H1 (cell line): ENCODE measurements at regions not wholly inside any gene's neighbourhood (a gene's known extent, or its start where the extent isn't known, plus 50 kb on each side); places are given as distances from the start of the nearest gene placed in this dataset.

Source experiments
- CTCF ChIA-PET: fragments of 300-600 bp; sonication (Branson Sonifier 250); formaldehyde crosslinking; loops from one replicate; lab custom pipeline; 2021; ENCODE audit not compliant: partially characterized antibody; lab: Charles Lee
- POLR2A ChIA-PET: fragments of 300-600 bp; sonication (Branson Sonifier 250); formaldehyde crosslinking; loops from one replicate; lab custom pipeline; 2021; ENCODE audit warnings: inconsistent platforms; ENCODE audit not compliant: partially characterized antibody; lab: Charles Lee
- DNase-seq, 2 experiments: peaks; one replicate each; pipeline versions ENCODE4 v3.0.0 to v3.0.0-alpha.2; 2010 to 2022; ENCODE audit warnings: low spot score in 2 of 2, low read depth in 1 of 2, mixed read lengths in 1 of 2
- FAIRE-seq: peaks from 2 replicates; lab custom pipeline; 2011; peaks lifted over from hg19 to GRCh38; lab: Jason Lieb, UNC
- H2AFZ ChIP-seq: 2 replicates; pipeline ENCODE4 v1.8.1; 2012; ENCODE audit warnings: low read length, inconsistent platforms
- H2AK5ac ChIP-seq: 2 replicates; pipeline ENCODE4 v1.6.1; 2013; ENCODE audit warnings: low read depth, low read length
- H2BK120ac ChIP-seq: replicated peaks from 2 replicates; pipeline ENCODE3; 2013; ENCODE audit warnings: low read depth, low read length, inconsistent platforms
- H2BK12ac ChIP-seq: 2 replicates; pipeline ENCODE4 v1.6.1; 2013; ENCODE audit warnings: low read depth, low read length
- H2BK15ac ChIP-seq: 2 replicates; pipeline ENCODE4 v1.6.1; 2013; ENCODE audit warnings: low read length
- H2BK20ac ChIP-seq: 2 replicates; pipeline ENCODE4 v1.6.1; 2013; ENCODE audit warnings: low read length
- H2BK5ac ChIP-seq: 2 replicates; pipeline ENCODE4 v1.6.1; 2013; ENCODE audit warnings: low read depth, low read length
- H3K14ac ChIP-seq: 2 replicates; pipeline ENCODE4 v1.6.1; 2013; ENCODE audit warnings: inconsistent platforms; ENCODE audit not compliant: insufficient read length
- H3K18ac ChIP-seq: 2 replicates; pipeline ENCODE4 v1.6.1; 2013; ENCODE audit warnings: low read length; ENCODE audit errors: extremely low read depth
- H3K23ac ChIP-seq: 2 replicates; pipeline ENCODE4 v1.6.1; 2013; ENCODE audit warnings: inconsistent platforms; ENCODE audit not compliant: insufficient read length
- H3K23me2 ChIP-seq: 2 replicates; pipeline ENCODE4 v1.6.1; 2013; ENCODE audit warnings: low read depth, low read length
- H3K27ac ChIP-seq: 2 replicates; pipeline ENCODE4 v1.6.1; 2011; ENCODE audit warnings: low read depth, low read length, inconsistent platforms
- H3K27me3 ChIP-seq, 4 experiments: replicated peaks in 1 of 4; 1 replicate in 1 of 4; 2 replicates in 3 of 4; pipeline versions ENCODE4 v1.6.1 to v1.8.1; 2011 to 2013; ENCODE audit warnings: low read length in 3 of 4, mild to moderate bottlenecking in 3 of 4, inconsistent platforms in 2 of 4, mixed read lengths in 2 of 4, moderate library complexity in 1 of 4; ENCODE audit not compliant: control insufficient read depth in 3 of 4, insufficient read depth in 3 of 4; ENCODE audit errors: extremely low read depth in 1 of 4
- H3K36me3 ChIP-seq, 4 experiments: 2 replicates each; pipeline versions ENCODE4 v1.6.1 to v1.8.1; 2011 to 2013; ENCODE audit warnings: mild to moderate bottlenecking in 4 of 4, low read length in 3 of 4, moderate library complexity in 2 of 4, control low read depth in 1 of 4, inconsistent platforms in 1 of 4; ENCODE audit not compliant: insufficient read depth in 4 of 4, control insufficient read depth in 2 of 4
- H3K4ac ChIP-seq: replicated peaks from 2 replicates; pipeline ENCODE3; 2013; ENCODE audit warnings: low read length, low read depth, mixed read lengths, inconsistent platforms; ENCODE audit not compliant: insufficient read length
- H3K4me1 ChIP-seq, 4 experiments: replicated peaks in 1 of 4; 1 replicate in 1 of 4; 2 replicates in 3 of 4; pipeline versions ENCODE4 v1.6.1 to v1.8.1; 2011 to 2013; ENCODE audit warnings: low read length in 3 of 4, inconsistent platforms in 2 of 4, mixed read lengths in 1 of 4; ENCODE audit not compliant: insufficient read depth in 4 of 4, control insufficient read depth in 3 of 4
- H3K4me2 ChIP-seq, 2 experiments: 2 replicates each; pipeline versions ENCODE4 v1.6.1 to v1.8.1; 2011 to 2013; ENCODE audit warnings: low read depth in 2 of 2, low read length in 2 of 2, control low read depth in 1 of 2, inconsistent platforms in 1 of 2, mild to moderate bottlenecking in 1 of 2; ENCODE audit not compliant: insufficient read depth in 1 of 2
- H3K4me3 ChIP-seq, 4 experiments: fragments of 200-600, 300-600 bp in 1 of 4; sonication (generic), shearing (Covaris generic), sonication (Bioruptor Twin) in 1 of 4; 2 replicates each; pipeline versions ENCODE4 v1.5.1 to v1.8.1; 2011 to 2016; ENCODE audit warnings: low read length in 4 of 4, low read depth in 3 of 4, control low read depth in 2 of 4, inconsistent platforms in 2 of 4, mild to moderate bottlenecking in 2 of 4, mixed read lengths in 1 of 4, moderate library complexity in 1 of 4; ENCODE audit not compliant: insufficient read depth in 2 of 4; ENCODE audit errors: extremely low read depth in 1 of 4
- H3K56ac ChIP-seq: replicated peaks from 2 replicates; pipeline ENCODE3; 2013; ENCODE audit warnings: low read depth, mild to moderate bottlenecking, mixed read lengths, low read length, inconsistent platforms; ENCODE audit not compliant: insufficient read length
- H3K79me1 ChIP-seq: 2 replicates; pipeline ENCODE4 v1.6.1; 2013; ENCODE audit warnings: low read depth, low read length, control low read depth
- H3K79me2 ChIP-seq, 2 experiments: 2 replicates each; pipeline versions ENCODE4 v1.6.1 to v1.8.1; 2012 to 2013; ENCODE audit warnings: low read length in 2 of 2, mild to moderate bottlenecking in 2 of 2, inconsistent platforms in 1 of 2; ENCODE audit not compliant: insufficient read depth in 2 of 2, control insufficient read depth in 1 of 2
- H3K9ac ChIP-seq, 4 experiments: replicated peaks in 1 of 4; 1 replicate in 1 of 4; 2 replicates in 3 of 4; pipeline versions ENCODE4 v1.6.1 to v1.8.1; 2011 to 2013; ENCODE audit warnings: low read depth in 3 of 4, low read length in 3 of 4, control low read depth in 2 of 4, mild to moderate bottlenecking in 2 of 4, moderate library complexity in 2 of 4, inconsistent platforms in 1 of 4; ENCODE audit errors: extremely low read depth in 1 of 4
- H3K9me3 ChIP-seq, 2 experiments: 2 replicates each; pipeline versions ENCODE4 v1.6.1 to v1.8.1; 2012 to 2013; ENCODE audit warnings: mild to moderate bottlenecking in 2 of 2, moderate library complexity in 2 of 2, control low read depth in 1 of 2, inconsistent platforms in 1 of 2, low read depth in 1 of 2, low read length in 1 of 2, mixed read lengths in 1 of 2; ENCODE audit not compliant: insufficient read depth in 2 of 2
- H4K20me1 ChIP-seq, 2 experiments: replicated peaks in 1 of 2; 2 replicates each; pipeline versions ENCODE3 to v1.8.1; 2011 to 2013; ENCODE audit warnings: inconsistent platforms in 2 of 2, low read length in 2 of 2, mild to moderate bottlenecking in 1 of 2; ENCODE audit not compliant: insufficient read depth in 2 of 2, control insufficient read depth in 1 of 2
- H4K5ac ChIP-seq: 2 replicates; pipeline ENCODE4 v1.6.1; 2013; ENCODE audit warnings: low read length, low read depth, mixed read lengths, inconsistent platforms; ENCODE audit not compliant: insufficient read length
- H4K8ac ChIP-seq: 2 replicates; pipeline ENCODE4 v1.8.0; 2013; ENCODE audit warnings: mild to moderate bottlenecking, moderate library complexity, low read length, inconsistent platforms; ENCODE audit not compliant: insufficient read depth; ENCODE audit errors: extremely low read depth
- H4K91ac ChIP-seq: replicated peaks from 2 replicates; pipeline ENCODE3; 2013; ENCODE audit warnings: low read length, mixed read lengths, inconsistent platforms; ENCODE audit not compliant: insufficient read length
- CBX5 ChIP-seq: fragments of 300-800, 300-1000 bp; sonication (generic); IDR thresholded peaks from 2 replicates; pipeline ENCODE4 v1.7.1; 2016; ENCODE audit warnings: antibody characterized with exemption, low read length, low read depth
- JUND ChIP-seq: IDR thresholded peaks from 2 replicates; pipeline ENCODE4 v1.6.1; 2011; ENCODE audit warnings: mild to moderate bottlenecking, improper control_type of control experiment, low read length
- WGBS, 2 experiments: shearing (Covaris generic) in 1 of 2; methylation state at CpG; one replicate each; pipeline versions ENCODE4 v1.1.6 to v1.1.7; 2013 to 2015; ENCODE audit warnings: low lambda C conversion rate in 2 of 2, mixed read lengths in 2 of 2, inconsistent platforms in 1 of 2, low coverage in 1 of 2, missing lambda C conversion rate in 1 of 2; ENCODE audit not compliant: insufficient replicate concordance in 2 of 2, insufficient coverage in 1 of 2, insufficient read length in 1 of 2; ENCODE audit errors: extremely low coverage in 1 of 2, missing lambda C conversion rate in 1 of 2; 5-methylcytosine and 5-hydroxymethylcytosine counted together

DNA sequence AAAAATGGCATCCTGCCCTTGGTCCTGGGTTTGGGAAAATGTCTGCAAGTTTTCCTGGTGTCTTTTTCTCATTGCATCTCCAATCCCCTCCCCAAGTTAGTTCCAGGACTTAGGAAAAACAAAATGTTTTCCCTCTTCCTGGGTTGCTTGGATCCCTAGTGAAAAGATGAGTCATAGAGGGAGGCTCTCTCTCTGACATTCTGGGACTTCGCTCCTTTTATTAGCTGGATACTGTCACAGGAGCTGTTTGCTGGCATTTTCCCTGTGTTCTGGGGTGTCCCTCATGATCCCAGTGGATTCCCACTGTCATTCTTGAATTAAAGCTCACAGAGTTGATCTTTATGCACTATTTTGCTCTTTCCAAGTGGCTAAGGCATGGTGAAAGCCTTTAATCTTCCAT is 316.4 kb upstream of the MBL2 start:
- no peaks in the 10 kb centered on the region for H3K4me1 ChIP-seq
- H3K18ac ChIP-seq, result no peak overlapping the region
- CTCF ChIA-PET, result no interaction called here

More for the DNA sequence above, 316.4 kb upstream of the MBL2 start:
- POLR2A ChIA-PET, result no interaction called here
- Histone ChIP-seq H3K79me1 (no peaks in the 10 kb centered on the region), H3K27me3 (no peaks in the 10 kb centered on the region), H4K91ac (no peak overlapping the region), H2AK5ac (no peak overlapping the region), H4K20me1 (no peaks in the 10 kb centered on the region), H2BK120ac (no peak overlapping the region), H3K79me2 (no peaks in the 10 kb centered on the region), H3K23me2 (no peaks in the 10 kb centered on the region), H3K9ac (no peak overlapping the region), H3K56ac (no peak overlapping the region), H2BK12ac (no peak overlapping the region), H3K23ac (no peak overlapping the region), H3K4me2 (no peak overlapping the region), H3K14ac (no peak overlapping the region), H3K36me3 (no peaks in the 10 kb centered on the region), H3K4ac (no peak overlapping the region), H2BK20ac (no peak overlapping the region), H2BK15ac (no peak overlapping the region), H3K9me3 (0 out of 4 replicates have a peak, but pooled peaks cover 0 to 2% of the 10 kb centered on the region in 2 experiments), H2BK5ac (no peak overlapping the region), H4K8ac (no peak overlapping the region), H3K27ac (no peak overlapping the region), H3K4me3 (no peak overlapping the region), H4K5ac (no peak overlapping the region), H2AFZ (peak overlapping the region; percentile 47; the same call in 1 of the 2 replicates)
- no peak for FAIRE-seq
- WGBS, 2 experiments, result 64% methylated on average over 1 of the region's 1 CpG; no CpG with 5 or more reads in 1 of the 2 experiments
- no peak for TF ChIP-seq CBX5
- 0 out of 2 replicates have a peak, but pooled peaks have one; percentile 21 for TF ChIP-seq JUND
- DNase-seq, result no peak
